ENCODE measurements at regions not wholly inside any gene's neighbourhood (a gene's known extent, or its start where the extent isn't known, plus 50 kb on each side); places are given as distances from the start of the nearest gene placed in this dataset.

DNA sequence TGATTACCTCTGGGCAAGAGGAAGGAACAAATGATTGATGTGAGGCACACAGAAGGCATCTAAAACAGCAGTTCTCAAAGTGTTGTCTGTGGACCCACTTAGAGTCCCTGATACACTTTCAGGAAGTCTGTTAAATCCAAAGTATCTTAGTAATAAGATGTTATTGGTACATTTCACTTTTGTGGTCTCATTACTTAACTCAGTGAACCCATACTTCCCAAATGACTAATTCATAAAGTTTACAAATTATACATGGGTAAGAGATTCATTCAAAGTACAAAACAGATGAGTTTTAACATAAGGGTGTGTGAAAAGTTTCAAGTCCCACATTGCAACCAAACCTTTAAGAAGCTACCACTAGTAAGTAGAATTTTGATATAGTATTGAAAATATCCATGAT, 440.5 kb downstream of the NUP35 start:
- Mint-ChIP-seq H3K27me3 (ENCODE audit: low read depth) (no peaks in the 10 kb centered on the region), H3K9me3 (no peaks in the 10 kb centered on the region), H3K36me3 (ENCODE audit: low read depth) (no peaks in the 10 kb centered on the region), H3K4me1 (no peaks in the 10 kb centered on the region), H3K27ac (no peak overlapping the region), H3K4me3 (no peak overlapping the region)
- TF ChIP-seq, protein P1, sequence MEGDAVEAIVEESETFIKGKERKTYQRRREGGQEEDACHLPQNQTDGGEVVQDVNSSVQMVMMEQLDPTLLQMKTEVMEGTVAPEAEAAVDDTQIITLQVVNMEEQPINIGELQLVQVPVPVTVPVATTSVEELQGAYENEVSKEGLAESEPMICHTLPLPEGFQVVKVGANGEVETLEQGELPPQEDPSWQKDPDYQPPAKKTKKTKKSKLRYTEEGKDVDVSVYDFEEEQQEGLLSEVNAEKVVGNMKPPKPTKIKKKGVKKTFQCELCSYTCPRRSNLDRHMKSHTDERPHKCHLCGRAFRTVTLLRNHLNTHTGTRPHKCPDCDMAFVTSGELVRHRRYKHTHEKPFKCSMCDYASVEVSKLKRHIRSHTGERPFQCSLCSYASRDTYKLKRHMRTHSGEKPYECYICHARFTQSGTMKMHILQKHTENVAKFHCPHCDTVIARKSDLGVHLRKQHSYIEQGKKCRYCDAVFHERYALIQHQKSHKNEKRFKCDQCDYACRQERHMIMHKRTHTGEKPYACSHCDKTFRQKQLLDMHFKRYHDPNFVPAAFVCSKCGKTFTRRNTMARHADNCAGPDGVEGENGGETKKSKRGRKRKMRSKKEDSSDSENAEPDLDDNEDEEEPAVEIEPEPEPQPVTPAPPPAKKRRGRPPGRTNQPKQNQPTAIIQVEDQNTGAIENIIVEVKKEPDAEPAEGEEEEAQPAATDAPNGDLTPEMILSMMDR (IDR thresholded peaks at IDR 0.05; ENCODE audit: unreplicated experiment in 3 of 3) = no peak

DNA sequence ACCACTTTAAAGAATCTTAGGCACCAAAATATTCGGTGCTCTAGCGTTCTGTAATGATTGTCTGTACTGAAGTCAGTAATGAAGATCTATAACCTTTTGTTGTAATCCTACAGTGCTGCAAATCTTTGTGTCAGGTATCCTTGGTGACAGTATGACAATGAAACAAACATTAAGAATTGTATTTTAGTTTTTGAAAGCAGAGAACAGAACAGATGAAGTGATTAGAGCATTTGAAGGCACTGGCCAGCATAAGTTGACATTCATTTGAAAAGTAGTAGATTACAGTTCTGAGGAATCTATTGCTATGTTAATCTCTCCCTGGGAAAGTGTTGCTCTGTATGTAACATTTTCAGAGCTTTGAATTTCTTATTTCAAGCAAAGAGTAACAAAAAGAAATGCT, 451.2 kb downstream of the NUP35 start:
- no peaks in the 10 kb centered on the region for H3K4me1 Mint-ChIP-seq
- H3K4me3 Mint-ChIP-seq = no peak overlapping the region
- H3K27ac Mint-ChIP-seq = no peak overlapping the region
- TF ChIP-seq, protein P1 (IDR thresholded peaks at IDR 0.05; ENCODE audit: unreplicated experiment in 3 of 3) = no peak
- H3K36me3 Mint-ChIP-seq (ENCODE audit: low read depth) = no peaks in the 10 kb centered on the region
- H3K9me3 Mint-ChIP-seq = peaks cover 10% of the 10 kb centered on the region
- no peaks in the 10 kb centered on the region for H3K27me3 Mint-ChIP-seq (ENCODE audit: low read depth)

DNA sequence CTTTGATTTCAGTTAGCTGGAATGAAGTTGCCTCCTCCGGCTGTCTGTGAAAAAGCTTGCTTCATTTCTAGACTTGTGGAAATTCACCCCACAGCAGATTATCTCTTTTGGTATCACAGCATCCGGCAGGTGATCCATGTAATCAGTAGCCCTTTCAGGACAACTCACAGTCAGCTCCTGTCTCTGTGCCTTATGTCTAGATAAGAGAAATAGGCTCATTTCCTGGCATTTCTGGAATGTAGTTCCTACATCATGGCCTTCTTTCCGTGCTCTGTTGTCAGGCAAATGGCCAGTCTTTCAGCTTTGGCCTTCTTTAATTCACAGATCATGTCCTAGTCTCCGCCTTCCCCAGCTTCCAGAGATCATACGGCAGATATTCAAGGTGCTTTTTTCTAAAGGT, 455.4 kb downstream of the NUP35 start:
- no peaks in the 10 kb centered on the region for H3K4me1 Mint-ChIP-seq
- H3K36me3 Mint-ChIP-seq (ENCODE audit: low read depth) = no peaks in the 10 kb centered on the region
- TF ChIP-seq, protein P1 (IDR thresholded peaks at IDR 0.05; ENCODE audit: unreplicated experiment in 3 of 3) = no peak
- H3K9me3 Mint-ChIP-seq = no peaks in the 10 kb centered on the region
- no peaks in the 10 kb centered on the region for H3K27me3 Mint-ChIP-seq (ENCODE audit: low read depth)
- H3K4me3 Mint-ChIP-seq = no peak overlapping the region
- no peak overlapping the region for H3K27ac Mint-ChIP-seq

DNA sequence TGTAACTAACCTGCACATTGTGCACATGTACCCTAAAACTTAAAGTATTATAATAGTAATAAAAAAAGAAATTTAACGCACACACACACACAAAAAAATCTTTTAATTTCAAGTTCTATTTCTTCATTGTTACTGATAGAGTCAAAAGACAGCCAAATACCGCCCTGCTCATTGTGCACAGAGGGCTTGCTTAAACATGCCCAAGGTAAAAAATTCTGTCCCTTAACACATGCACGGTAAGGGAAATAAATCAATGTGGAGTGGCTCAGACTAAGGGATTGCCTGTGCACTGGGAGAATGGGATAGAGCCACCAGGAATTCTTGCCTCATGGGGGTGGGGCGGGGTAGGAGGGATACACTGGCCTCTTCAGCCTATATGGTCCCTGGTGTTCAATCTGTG, 468.0 kb downstream of the NUP35 start:
- H3K36me3 Mint-ChIP-seq (ENCODE audit: low read depth) = no peaks in the 10 kb centered on the region
- no peak overlapping the region for H3K27ac Mint-ChIP-seq

DNA sequence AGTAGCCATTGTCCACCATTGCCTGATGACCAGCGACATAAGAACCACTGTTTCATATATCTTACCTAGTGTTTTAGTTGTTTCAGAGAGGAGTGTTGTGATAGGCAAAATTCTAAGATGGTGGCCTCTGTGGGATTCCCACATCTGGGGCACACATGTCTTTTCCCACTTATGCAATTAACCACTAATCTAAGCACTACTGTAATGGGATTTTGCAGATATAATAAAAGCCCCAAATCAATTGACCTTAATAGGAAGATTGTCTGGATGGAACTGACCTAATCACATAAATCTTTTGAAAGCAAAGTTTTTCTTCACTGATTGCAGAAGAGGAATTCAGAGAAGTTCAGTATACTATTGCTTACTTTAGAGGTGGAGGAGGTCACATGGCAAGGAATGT, 469.9 kb downstream of the NUP35 start:
- Mint-ChIP-seq H3K27me3 (ENCODE audit: low read depth) (no peaks in the 10 kb centered on the region), H3K36me3 (ENCODE audit: low read depth) (no peaks in the 10 kb centered on the region), H3K4me3 (no peak overlapping the region), H3K9me3 (peaks cover 7% of the 10 kb centered on the region), H3K4me1 (no peaks in the 10 kb centered on the region), H3K27ac (no peak overlapping the region)
- TF ChIP-seq, protein P1 (IDR thresholded peaks at IDR 0.05; ENCODE audit: unreplicated experiment in 3 of 3) = no peak

More for the DNA sequence above, 468.0 kb downstream of the NUP35 start:
- no peaks in the 10 kb centered on the region for H3K4me1 Mint-ChIP-seq
- peaks cover 12% of the 10 kb centered on the region for H3K9me3 Mint-ChIP-seq
- TF ChIP-seq, protein P1 (IDR thresholded peaks at IDR 0.05; ENCODE audit: unreplicated experiment in 3 of 3) = no peak
- H3K27me3 Mint-ChIP-seq (ENCODE audit: low read depth) = no peaks in the 10 kb centered on the region
- no peak overlapping the region for H3K4me3 Mint-ChIP-seq

DNA sequence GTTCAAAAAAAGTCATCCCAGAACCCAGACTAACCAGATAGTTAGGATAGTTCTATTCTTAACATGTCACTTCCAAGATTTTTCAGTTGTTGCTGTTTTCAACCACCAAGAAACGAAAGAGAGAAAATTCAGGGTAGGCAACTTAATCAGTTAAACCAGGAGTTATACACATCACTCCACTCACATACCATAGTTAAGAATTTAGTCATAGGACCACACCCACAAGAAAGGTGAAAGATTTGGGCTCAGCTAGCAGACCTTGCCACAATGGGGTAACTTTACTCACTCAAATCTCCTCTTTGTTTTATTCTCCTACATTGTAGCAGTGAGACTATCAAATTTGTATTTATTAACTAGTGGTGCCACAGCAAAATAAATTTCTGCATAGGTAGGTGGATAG, 473.6 kb downstream of the NUP35 start:
- TF ChIP-seq, protein P1 (IDR thresholded peaks at IDR 0.05; ENCODE audit: unreplicated experiment in 3 of 3) = no peak
- Mint-ChIP-seq H3K36me3 (ENCODE audit: low read depth) (no peaks in the 10 kb centered on the region), H3K27me3 (ENCODE audit: low read depth) (no peaks in the 10 kb centered on the region)

More for the DNA sequence above, 473.6 kb downstream of the NUP35 start:
- no peaks in the 10 kb centered on the region for H3K4me1 Mint-ChIP-seq
- peaks cover 4% of the 10 kb centered on the region for H3K9me3 Mint-ChIP-seq
- H3K4me3 Mint-ChIP-seq = no peak overlapping the region
- no peak overlapping the region for H3K27ac Mint-ChIP-seq

All from nephron (organoid).